PC-3 (cell line): ENCODE measurements at regions not wholly inside any gene's neighbourhood (a gene's known extent, or its start where the extent isn't known, plus 50 kb on each side); places are given as distances from the start of the nearest gene placed in this dataset.

Experiments used
- ATAC-seq: fragments of 200-7000 bp; cut with Tn5 transposase; 2 replicates; pipeline ENCODE4 v1.9.1; 2020; ENCODE audit warnings: mild to moderate bottlenecking, moderate library complexity
- BruUV-seq: library from RNA; stranded (reverse); fragments of 400-500 nt; replicated peaks from 2 replicates; lab custom pipeline; 2021; lab: Mats Ljungman, UMichigan
- CTCF ChIA-PET: fragments of 300-600 bp; sonication (Branson Sonifier 250); formaldehyde crosslinking; loops from one replicate; lab custom pipeline; 2022; ENCODE audit warnings: antibody characterized with exemption; lab: Charles Lee
- POLR2A ChIA-PET: fragments of 300-600 bp; sonication (Branson Sonifier 250); formaldehyde crosslinking; loops from one replicate; lab custom pipeline; 2022; ENCODE audit warnings: antibody characterized with exemption; ENCODE audit not compliant: unreplicated experiment; lab: Charles Lee
- DNase-seq: peaks from one replicate; pipeline ENCODE4 v3.0.0-alpha.2; 2015
- H2AFZ ChIP-seq: fragments of 300-600 bp; sonication (generic); 2 replicates; pipeline ENCODE4 v1.6.0; 2016; ENCODE audit warnings: antibody characterized with exemption, low read length
- H3F3A ChIP-seq: fragments of 300-600 bp; sonication (generic); one replicate; pipeline ENCODE4 v1.6.0; 2017; ENCODE audit warnings: antibody characterized with exemption, low read length, control low read depth, mild to moderate bottlenecking; ENCODE audit not compliant: unreplicated experiment
- H3K27ac ChIP-seq: fragments of 300-600 bp; sonication (generic); 2 replicates; pipeline ENCODE4 v1.5.1; 2016; ENCODE audit warnings: mild to moderate bottlenecking, low read length
- H3K27me3 ChIP-seq: fragments of 300-600 bp; sonication (generic); 2 replicates; pipeline ENCODE4 v1.6.1; 2016; ENCODE audit warnings: low read length, mixed read lengths
- H3K36me3 ChIP-seq: fragments of 300-600 bp; sonication (generic); 2 replicates; pipeline ENCODE4 v1.6.1; 2016; ENCODE audit warnings: low read depth, mixed run types, low read length, mixed read lengths
- H3K4me1 ChIP-seq: fragments of 300-600 bp; sonication (generic); 2 replicates; pipeline ENCODE4 v1.5.1; 2016; ENCODE audit warnings: low read length; ENCODE audit not compliant: insufficient read depth
- H3K4me2 ChIP-seq: fragments of 300-600 bp; sonication (generic); 2 replicates; pipeline ENCODE4 v1.6.0; 2016; ENCODE audit warnings: low read length
- H3K4me3 ChIP-seq: fragments of 300-600 bp; sonication (generic); 2 replicates; pipeline ENCODE4 v1.5.1; 2016; ENCODE audit warnings: mild to moderate bottlenecking, low read length, mixed read lengths
- H3K79me2 ChIP-seq: fragments of 300-600 bp; sonication (generic); 2 replicates; pipeline ENCODE4 v1.6.1; 2017; ENCODE audit warnings: low read length, mixed read lengths
- H3K9ac ChIP-seq: fragments of 300-600 bp; sonication (generic); 2 replicates; pipeline ENCODE4 v1.6.0; 2016; ENCODE audit warnings: mild to moderate bottlenecking, low read length
- H3K9me2 ChIP-seq: fragments of 300-600 bp; sonication (generic); replicated peaks from 2 replicates; pipeline ENCODE4 v1.6.1; 2016; ENCODE audit warnings: mixed run types, low read length, mixed read lengths
- H3K9me3 ChIP-seq: fragments of 300-600 bp; sonication (generic); 2 replicates; pipeline ENCODE4 v1.6.1; 2016; ENCODE audit warnings: low read length, mixed read lengths
- H4K20me1 ChIP-seq: fragments of 300-600 bp; sonication (generic); 2 replicates; pipeline ENCODE4 v1.6.1; 2016; ENCODE audit warnings: low read length, mixed read lengths
- EZH2 ChIP-seq: fragments of 300-600 bp; sonication (generic); IDR thresholded peaks from one replicate; pipeline ENCODE4 v1.6.1; 2017; ENCODE audit warnings: antibody characterized with exemption, mild to moderate bottlenecking, low read length; ENCODE audit not compliant: unreplicated experiment
- EZH2phosphoT487 ChIP-seq: fragments of 300-600 bp; sonication (generic); IDR thresholded peaks from 2 replicates; pipeline ENCODE4 v1.6.1; 2018; ENCODE audit warnings: mild to moderate bottlenecking, antibody characterized with exemption, low read length, borderline replicate concordance
- intact Hi-C: fragments of 100-400 bp; cut with micrococcal nuclease; formaldehyde crosslinking; loops from 2 replicates; pipeline ENCODE4 v1.9.0; 2023
- TF ChIP-seq, protein P1 (sequence below): fragments of 300-600 bp; sonication (generic); conservative IDR thresholded peaks from 2 replicates; pipeline ENCODE4 v1.5.1; 2017; ENCODE audit warnings: antibody characterized with exemption, low read depth, mild to moderate bottlenecking, low read length

DNA sequence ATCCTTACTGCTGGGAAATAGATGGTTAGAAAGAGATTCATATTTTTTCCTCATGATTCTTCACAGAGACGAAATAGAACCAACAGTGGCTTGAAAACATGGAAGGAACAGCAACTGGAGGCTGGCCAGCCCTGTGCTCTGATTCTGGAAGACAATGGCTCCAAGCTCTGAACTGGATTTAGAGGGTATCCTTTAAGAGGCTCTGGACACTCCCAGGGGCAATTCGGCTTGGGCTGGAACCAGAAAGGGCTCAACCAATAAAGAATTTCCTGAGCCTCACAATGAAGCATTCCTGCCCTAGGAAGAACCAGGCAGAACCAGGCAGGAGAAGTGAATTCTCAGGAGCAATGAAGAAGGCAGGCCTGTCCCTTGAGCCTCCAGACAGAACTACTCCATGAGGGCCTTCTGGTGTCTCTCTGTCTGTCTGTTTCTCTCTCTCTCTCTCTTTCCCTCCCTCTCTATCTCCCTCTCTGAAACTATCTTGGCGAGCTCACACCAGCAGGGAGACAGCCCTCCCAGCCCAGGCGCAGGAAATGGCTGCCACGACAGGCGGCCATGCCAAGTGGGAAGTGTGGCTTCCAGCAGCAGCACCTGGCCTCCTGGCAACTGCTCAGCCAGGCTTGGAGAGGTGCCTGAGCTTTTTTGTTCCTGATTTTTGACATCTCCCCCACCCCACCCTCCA is 93.3 kb downstream of the RCN1 start:
- no peak overlapping the region for H3K9ac ChIP-seq

DNA sequence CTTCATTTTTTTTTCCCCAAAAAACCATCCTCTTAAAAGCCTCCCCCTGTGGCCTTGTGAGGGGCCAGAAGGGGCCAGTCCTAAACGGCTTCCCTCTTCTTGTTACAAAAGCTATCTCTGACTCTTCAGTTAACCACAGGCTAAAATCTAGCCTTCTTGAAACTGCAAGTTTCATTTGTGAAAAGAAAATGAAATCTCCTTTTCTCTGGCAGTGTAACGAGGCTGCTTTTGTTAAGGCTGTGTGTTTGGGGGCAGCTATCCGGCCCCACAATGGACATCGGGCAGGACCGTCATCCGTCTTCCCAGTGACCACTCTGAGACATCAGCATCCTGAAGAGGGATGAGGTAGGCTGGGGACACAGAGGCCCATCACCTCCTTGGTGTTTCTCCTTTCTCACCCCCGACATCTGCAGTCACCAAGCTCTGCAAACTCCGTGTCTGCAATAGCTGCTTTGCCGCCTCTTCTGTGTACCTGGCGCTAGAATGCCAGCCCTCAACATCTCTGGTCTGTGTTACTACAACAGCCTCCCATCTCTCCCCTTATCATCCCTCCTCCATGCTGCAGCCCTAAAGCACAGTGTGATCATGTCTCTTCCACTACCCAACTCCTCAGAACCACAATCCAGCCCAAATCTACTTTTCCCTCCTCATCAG is 94.0 kb downstream of the RCN1 start:
- Histone ChIP-seq H4K20me1 (no peaks in the 10 kb centered on the region), H3K27me3 (peaks cover 67% of the 10 kb centered on the region), H3K4me2 (no peak overlapping the region), H3K27ac (no peak overlapping the region), H2AFZ (no peak overlapping the region), H3K79me2 (no peaks in the 10 kb centered on the region), H3K4me3 (no peak overlapping the region), H3K36me3 (no peaks in the 10 kb centered on the region), H3K9me2 (no peaks in the 10 kb centered on the region), H3K9ac (no peak overlapping the region), H3K4me1 (no peaks in the 10 kb centered on the region), H3F3A (no peaks in the 10 kb centered on the region), H3K9me3 (no peaks in the 10 kb centered on the region)
- ChIA-PET POLR2A (no interaction called here), CTCF (no interaction called here)
- intact Hi-C loops, result no loop called here
- no peak for ATAC-seq
- BruUV-seq, result no TSS peak
- no peak for TF ChIP-seq EZH2
- no peak for TF ChIP-seq EZH2phosphoT487
- TF ChIP-seq, protein P1, sequence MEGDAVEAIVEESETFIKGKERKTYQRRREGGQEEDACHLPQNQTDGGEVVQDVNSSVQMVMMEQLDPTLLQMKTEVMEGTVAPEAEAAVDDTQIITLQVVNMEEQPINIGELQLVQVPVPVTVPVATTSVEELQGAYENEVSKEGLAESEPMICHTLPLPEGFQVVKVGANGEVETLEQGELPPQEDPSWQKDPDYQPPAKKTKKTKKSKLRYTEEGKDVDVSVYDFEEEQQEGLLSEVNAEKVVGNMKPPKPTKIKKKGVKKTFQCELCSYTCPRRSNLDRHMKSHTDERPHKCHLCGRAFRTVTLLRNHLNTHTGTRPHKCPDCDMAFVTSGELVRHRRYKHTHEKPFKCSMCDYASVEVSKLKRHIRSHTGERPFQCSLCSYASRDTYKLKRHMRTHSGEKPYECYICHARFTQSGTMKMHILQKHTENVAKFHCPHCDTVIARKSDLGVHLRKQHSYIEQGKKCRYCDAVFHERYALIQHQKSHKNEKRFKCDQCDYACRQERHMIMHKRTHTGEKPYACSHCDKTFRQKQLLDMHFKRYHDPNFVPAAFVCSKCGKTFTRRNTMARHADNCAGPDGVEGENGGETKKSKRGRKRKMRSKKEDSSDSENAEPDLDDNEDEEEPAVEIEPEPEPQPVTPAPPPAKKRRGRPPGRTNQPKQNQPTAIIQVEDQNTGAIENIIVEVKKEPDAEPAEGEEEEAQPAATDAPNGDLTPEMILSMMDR, result no peak
- DNase-seq, result no peak

More for the DNA sequence above, 93.3 kb downstream of the RCN1 start:
- no peak overlapping the region for H3K27ac ChIP-seq
- H3K4me3 ChIP-seq, result no peak overlapping the region
- no peaks in the 10 kb centered on the region for H3F3A ChIP-seq
- H3K9me3 ChIP-seq, result no peaks in the 10 kb centered on the region
- no TSS peak for BruUV-seq
- H3K36me3 ChIP-seq, result no peaks in the 10 kb centered on the region
- no peaks in the 10 kb centered on the region for H4K20me1 ChIP-seq
- POLR2A ChIA-PET, result no interaction called here
- H3K9me2 ChIP-seq, result no peaks in the 10 kb centered on the region
- H3K4me1 ChIP-seq, result no peaks in the 10 kb centered on the region
- no peak overlapping the region for H3K4me2 ChIP-seq
- no peak for DNase-seq
- no peak overlapping the region for H2AFZ ChIP-seq
- no peak for ATAC-seq
- TF ChIP-seq EZH2, result no peak
- TF ChIP-seq, protein P1, result no peak
- no peak for TF ChIP-seq EZH2phosphoT487
- CTCF ChIA-PET, result no interaction called here
- no peaks in the 10 kb centered on the region for H3K79me2 ChIP-seq
- intact Hi-C loops, result no loop called here
- H3K27me3 ChIP-seq, result peaks cover 64% of the 10 kb centered on the region

DNA sequence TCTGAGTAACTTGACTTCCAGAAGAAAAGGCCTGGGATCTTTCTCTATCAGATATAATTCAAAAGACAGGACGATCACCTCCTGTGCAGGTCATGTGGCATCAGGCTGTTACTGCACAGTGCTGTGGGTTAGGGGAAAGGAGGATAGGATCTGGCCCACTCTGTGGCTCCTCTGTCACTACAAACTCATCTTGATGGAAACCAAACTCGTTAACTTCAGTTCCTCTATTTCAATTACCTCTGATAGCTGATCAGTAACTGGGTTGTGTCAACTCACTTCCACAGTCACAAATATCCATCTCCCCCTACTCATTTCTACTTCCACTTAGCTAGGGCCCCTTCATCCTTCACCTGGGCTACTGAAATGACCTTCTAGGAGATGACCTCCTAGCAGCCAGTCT is 95.2 kb downstream of the RCN1 start:
- no peaks in the 10 kb centered on the region for H3F3A ChIP-seq
- H3K4me1 ChIP-seq, result no peaks in the 10 kb centered on the region
- intact Hi-C loops, result no loop called here
- ChIA-PET CTCF (no interaction called here), POLR2A (no interaction called here)
- H3K79me2 ChIP-seq, result no peaks in the 10 kb centered on the region
- peaks cover 62% of the 10 kb centered on the region for H3K27me3 ChIP-seq
- H3K4me3 ChIP-seq, result no peak overlapping the region
- H3K9me3 ChIP-seq, result no peaks in the 10 kb centered on the region
- H3K9ac ChIP-seq, result no peak overlapping the region
- no peak overlapping the region for H3K27ac ChIP-seq
- no TSS peak for BruUV-seq
- no peaks in the 10 kb centered on the region for H3K36me3 ChIP-seq
- H3K9me2 ChIP-seq, result no peaks in the 10 kb centered on the region
- H3K4me2 ChIP-seq, result no peak overlapping the region
- no peak for ATAC-seq
- no peak overlapping the region for H2AFZ ChIP-seq
- no peaks in the 10 kb centered on the region for H4K20me1 ChIP-seq
- DNase-seq, result no peak
- TF ChIP-seq, protein P1, result no peak
- no peak for TF ChIP-seq EZH2
- no peak for TF ChIP-seq EZH2phosphoT487
